Adipocyte (in vitro differentiated cells): ENCODE measurements at regions not wholly inside any gene's neighbourhood (a gene's known extent, or its start where the extent isn't known, plus 50 kb on each side); places are given as distances from the start of the nearest gene placed in this dataset.

Experiments
- DNase-seq: peaks from one replicate; pipeline ENCODE4 v3.0.0-alpha.2; 2015; ENCODE audit warnings: low read depth
- H3K27me3 ChIP-seq: replicated peaks from 2 replicates; pipeline ENCODE4 v1.7.0; 2013; ENCODE audit warnings: mild to moderate bottlenecking, low read length, moderate library complexity; ENCODE audit not compliant: control insufficient read depth, insufficient read depth
- H3K36me3 ChIP-seq: 2 replicates; pipeline ENCODE4 v1.7.0; 2013; ENCODE audit warnings: low read length, mild to moderate bottlenecking, moderate library complexity; ENCODE audit not compliant: control insufficient read depth, insufficient read depth, severe bottlenecking
- H3K4me1 ChIP-seq: 2 replicates; pipeline ENCODE4 v1.7.0; 2013; ENCODE audit warnings: mild to moderate bottlenecking, low read length, moderate library complexity; ENCODE audit not compliant: control insufficient read depth, insufficient read depth
- H3K4me3 ChIP-seq: 2 replicates; pipeline ENCODE4 v1.7.0; 2013; ENCODE audit warnings: mild to moderate bottlenecking, low read length, moderate library complexity
- H3K9ac ChIP-seq: 2 replicates; pipeline ENCODE4 v1.7.0; 2013; ENCODE audit warnings: mild to moderate bottlenecking, low read length, moderate library complexity
- H3K9me3 ChIP-seq: 2 replicates; pipeline ENCODE4 v1.7.0; 2013; ENCODE audit warnings: mild to moderate bottlenecking, low read length, moderate library complexity; ENCODE audit not compliant: control insufficient read depth

- Histone ChIP-seq H3K9me3 (peaks cover 20% of the 10 kb centered on the region), H3K27me3 (peaks cover 33% of the 10 kb centered on the region), H3K36me3 (no peaks in the 10 kb centered on the region), H3K9ac (no peak overlapping the region), H3K4me3 (no peak overlapping the region), H3K4me1 (no peaks in the 10 kb centered on the region)
- no peak for DNase-seq
These were observed 263.4 kb downstream of the BMP7 start for GRCh38 chr20:57003012-57003411.

GRCh38 chr20:57004416-57004815 lies 262.0 kb downstream of the BMP7 start:
- H3K27me3 ChIP-seq, result peaks cover 43% of the 10 kb centered on the region
- H3K36me3 ChIP-seq, result no peaks in the 10 kb centered on the region
- H3K4me1 ChIP-seq, result no peaks in the 10 kb centered on the region
- H3K9me3 ChIP-seq, result peaks cover 6% of the 10 kb centered on the region
- DNase-seq, result no peak
- H3K9ac ChIP-seq, result no peak overlapping the region
- no peak overlapping the region for H3K4me3 ChIP-seq

- Histone ChIP-seq H3K4me3 (no peak overlapping the region), H3K9ac (no peak overlapping the region), H3K9me3 (peaks cover 2% of the 10 kb centered on the region), H3K4me1 (no peaks in the 10 kb centered on the region), H3K27me3 (peaks cover 50% of the 10 kb centered on the region), H3K36me3 (no peaks in the 10 kb centered on the region)
- DNase-seq, result no peak
These were observed 261.2 kb downstream of the BMP7 start for GRCh38 chr20:57004951-57005933.

- no peak overlapping the region for H3K9ac ChIP-seq
- H3K27me3 ChIP-seq, result peaks cover 59% of the 10 kb centered on the region
- H3K36me3 ChIP-seq, result no peaks in the 10 kb centered on the region
- H3K9me3 ChIP-seq, result no peaks in the 10 kb centered on the region
- H3K4me3 ChIP-seq, result no peak overlapping the region
- no peaks in the 10 kb centered on the region for H3K4me1 ChIP-seq
- peak; percentile 20 for DNase-seq
These were observed 259.9 kb downstream of the BMP7 start for GRCh38 chr20:57006411-57007170.

- Histone ChIP-seq H3K9me3 (no peaks in the 10 kb centered on the region), H3K27me3 (peaks cover 62% of the 10 kb centered on the region), H3K36me3 (no peaks in the 10 kb centered on the region), H3K4me3 (no peak overlapping the region), H3K9ac (no peak overlapping the region), H3K4me1 (no peaks in the 10 kb centered on the region)
- no peak for DNase-seq
These were observed 259.3 kb downstream of the BMP7 start for GRCh38 chr20:57007171-57007540.

GRCh38 chr20:57008217-57008616 lies 258.2 kb downstream of the BMP7 start:
- H3K4me1 ChIP-seq, result no peaks in the 10 kb centered on the region
- DNase-seq, result peak; percentile 20
- H3K36me3 ChIP-seq, result no peaks in the 10 kb centered on the region
- no peak overlapping the region for H3K4me3 ChIP-seq
- no peak overlapping the region for H3K9ac ChIP-seq
- H3K9me3 ChIP-seq, result no peaks in the 10 kb centered on the region
- peaks cover 57% of the 10 kb centered on the region for H3K27me3 ChIP-seq

- Histone ChIP-seq H3K36me3 (no peaks in the 10 kb centered on the region), H3K9me3 (no peaks in the 10 kb centered on the region), H3K4me1 (no peaks in the 10 kb centered on the region), H3K4me3 (no peak overlapping the region), H3K9ac (no peak overlapping the region), H3K27me3 (peaks cover 63% of the 10 kb centered on the region)
- no peak for DNase-seq
These were observed 257.1 kb downstream of the BMP7 start for GRCh38 chr20:57009355-57009754.

- peaks cover 2% of the 10 kb centered on the region for H3K9me3 ChIP-seq
- no peak for DNase-seq
- peaks cover 64% of the 10 kb centered on the region for H3K27me3 ChIP-seq
- no peaks in the 10 kb centered on the region for H3K36me3 ChIP-seq
- H3K4me1 ChIP-seq, result no peaks in the 10 kb centered on the region
- no peak overlapping the region for H3K9ac ChIP-seq
- H3K4me3 ChIP-seq, result no peak overlapping the region
These were observed 256.7 kb downstream of the BMP7 start for GRCh38 chr20:57009775-57010174.

- DNase-seq, result no peak
These were observed 253.8 kb downstream of the BMP7 start for GRCh38 chr20:57012691-57013090.

GRCh38 chr20:57013217-57013616 lies 253.2 kb downstream of the BMP7 start:
- no peak overlapping the region for H3K4me3 ChIP-seq
- no peak overlapping the region for H3K9ac ChIP-seq
- DNase-seq, result peak; percentile 66
- no peaks in the 10 kb centered on the region for H3K4me1 ChIP-seq
- H3K27me3 ChIP-seq, result peaks cover 72% of the 10 kb centered on the region
- H3K36me3 ChIP-seq, result no peaks in the 10 kb centered on the region
- peaks cover 4% of the 10 kb centered on the region for H3K9me3 ChIP-seq

More at GRCh38 chr20:57012691-57013090, 253.8 kb downstream of the BMP7 start:
- Histone ChIP-seq H3K9me3 (peaks cover 4% of the 10 kb centered on the region), H3K4me3 (no peak overlapping the region), H3K27me3 (peaks cover 72% of the 10 kb centered on the region), H3K36me3 (no peaks in the 10 kb centered on the region), H3K4me1 (no peaks in the 10 kb centered on the region), H3K9ac (no peak overlapping the region)

GRCh38 chr20:57013741-57014140 lies 252.7 kb downstream of the BMP7 start:
- H3K27me3 ChIP-seq, result peaks cover 70% of the 10 kb centered on the region
- peaks cover 4% of the 10 kb centered on the region for H3K9me3 ChIP-seq
- no peak overlapping the region for H3K4me3 ChIP-seq
- no peaks in the 10 kb centered on the region for H3K36me3 ChIP-seq
- H3K9ac ChIP-seq, result no peak overlapping the region
- DNase-seq, result peak; percentile 15
- H3K4me1 ChIP-seq, result no peaks in the 10 kb centered on the region
